BE2C (cell line): ENCODE measurements at regions not wholly inside any gene's neighbourhood (a gene's known extent, or its start where the extent isn't known, plus 50 kb on each side); places are given as distances from the start of the nearest gene placed in this dataset.

ENCODE experiments used
- DNase-seq: peaks from one replicate; pipeline ENCODE4 v3.0.0-alpha.2; 2020
- H3K27me3 ChIP-seq: fragments of 250-450 bp; sonication (Bioruptor Pico); 2 replicates; pipeline ENCODE4 v1.5.1; 2020; ENCODE audit warnings: mild to moderate bottlenecking
- H3K36me3 ChIP-seq: fragments of 250-450 bp; sonication (Bioruptor Pico); 2 replicates; pipeline ENCODE4 v1.5.1; 2020; ENCODE audit warnings: mild to moderate bottlenecking
- H3K4me1 ChIP-seq: fragments of 250-450 bp; sonication (Bioruptor Pico); 2 replicates; pipeline ENCODE4 v1.5.1; 2020
- H3K4me3 ChIP-seq: 2 replicates; pipeline ENCODE4 v1.5.1; 2011; ENCODE audit warnings: low read depth, low read length
- H3K9me3 ChIP-seq: fragments of 250-450 bp; sonication (Bioruptor Pico); 2 replicates; pipeline ENCODE4 v1.5.1; 2020
- TF ChIP-seq, protein P1 (sequence below): IDR thresholded peaks from 2 replicates; pipeline ENCODE4 v1.5.1; 2012; ENCODE audit warnings: mild to moderate bottlenecking, low read depth, low read length

GRCh38 chr13:90565985-90566713 lies 781.3 kb upstream of the MIR17HG start:
- Histone ChIP-seq H3K9me3 (no peaks in the 10 kb centered on the region), H3K27me3 (no peaks in the 10 kb centered on the region), H3K4me3 (no peak overlapping the region), H3K36me3 (no peaks in the 10 kb centered on the region), H3K4me1 (no peaks in the 10 kb centered on the region)
- TF ChIP-seq, protein P1, sequence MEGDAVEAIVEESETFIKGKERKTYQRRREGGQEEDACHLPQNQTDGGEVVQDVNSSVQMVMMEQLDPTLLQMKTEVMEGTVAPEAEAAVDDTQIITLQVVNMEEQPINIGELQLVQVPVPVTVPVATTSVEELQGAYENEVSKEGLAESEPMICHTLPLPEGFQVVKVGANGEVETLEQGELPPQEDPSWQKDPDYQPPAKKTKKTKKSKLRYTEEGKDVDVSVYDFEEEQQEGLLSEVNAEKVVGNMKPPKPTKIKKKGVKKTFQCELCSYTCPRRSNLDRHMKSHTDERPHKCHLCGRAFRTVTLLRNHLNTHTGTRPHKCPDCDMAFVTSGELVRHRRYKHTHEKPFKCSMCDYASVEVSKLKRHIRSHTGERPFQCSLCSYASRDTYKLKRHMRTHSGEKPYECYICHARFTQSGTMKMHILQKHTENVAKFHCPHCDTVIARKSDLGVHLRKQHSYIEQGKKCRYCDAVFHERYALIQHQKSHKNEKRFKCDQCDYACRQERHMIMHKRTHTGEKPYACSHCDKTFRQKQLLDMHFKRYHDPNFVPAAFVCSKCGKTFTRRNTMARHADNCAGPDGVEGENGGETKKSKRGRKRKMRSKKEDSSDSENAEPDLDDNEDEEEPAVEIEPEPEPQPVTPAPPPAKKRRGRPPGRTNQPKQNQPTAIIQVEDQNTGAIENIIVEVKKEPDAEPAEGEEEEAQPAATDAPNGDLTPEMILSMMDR, result no peak
- DNase-seq, result no peak

DNA sequence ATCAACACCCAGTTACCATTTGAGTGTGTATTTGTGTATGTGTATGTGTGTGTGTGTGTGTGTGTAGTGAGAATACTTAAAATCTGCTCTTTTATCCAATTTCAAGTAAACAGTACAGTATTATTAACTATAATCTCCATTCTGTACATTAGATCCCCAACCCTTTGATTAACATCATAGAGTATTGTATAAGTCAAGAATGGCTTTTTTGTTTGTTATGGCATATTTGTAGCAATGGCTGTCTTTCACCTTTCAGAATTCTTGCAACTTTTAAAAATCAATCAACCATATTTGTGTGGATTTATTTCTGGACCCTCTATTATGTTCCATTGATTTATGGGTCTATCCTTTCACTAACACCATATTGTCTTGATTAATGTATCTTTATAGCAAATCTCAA lies 779.3 kb upstream of the MIR17HG start:
- Histone ChIP-seq H3K27me3 (no peaks in the 10 kb centered on the region), H3K4me1 (no peaks in the 10 kb centered on the region), H3K36me3 (no peaks in the 10 kb centered on the region), H3K4me3 (no peak overlapping the region), H3K9me3 (no peaks in the 10 kb centered on the region)
- TF ChIP-seq, protein P1, result no peak
- no peak for DNase-seq

GRCh38 chr13:90576067-90576466 lies 771.4 kb upstream of the MIR17HG start:
- TF ChIP-seq, protein P1, result no peak
- H3K9me3 ChIP-seq, result no peaks in the 10 kb centered on the region

DNA sequence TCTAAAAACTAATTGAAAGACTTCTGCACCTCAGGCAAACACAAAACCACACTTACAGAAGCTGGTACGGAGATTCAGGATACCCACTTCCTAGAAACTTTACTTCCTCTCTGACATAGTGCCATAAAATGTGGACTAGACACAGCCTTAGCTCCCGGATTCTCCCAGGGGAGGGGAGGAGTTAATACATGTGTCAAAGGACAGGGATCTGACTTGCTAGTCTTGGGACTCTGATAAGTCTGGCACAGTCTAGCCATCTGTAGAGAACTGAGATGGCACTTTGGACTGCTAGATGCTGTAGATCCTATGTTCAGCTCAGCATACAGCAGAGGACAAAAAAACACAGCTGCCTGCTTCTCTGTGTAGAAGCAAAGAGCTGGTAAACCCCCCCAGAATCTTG lies 769.8 kb upstream of the MIR17HG start:
- no peaks in the 10 kb centered on the region for H3K36me3 ChIP-seq
- TF ChIP-seq, protein P1, result no peak
- peak; percentile 20 for DNase-seq
- no peaks in the 10 kb centered on the region for H3K27me3 ChIP-seq
- no peaks in the 10 kb centered on the region for H3K4me1 ChIP-seq
- H3K9me3 ChIP-seq, result no peaks in the 10 kb centered on the region
- no peak overlapping the region for H3K4me3 ChIP-seq

More at GRCh38 chr13:90576067-90576466, 771.4 kb upstream of the MIR17HG start:
- no peak for DNase-seq
- no peaks in the 10 kb centered on the region for H3K27me3 ChIP-seq
- no peaks in the 10 kb centered on the region for H3K36me3 ChIP-seq
- H3K4me3 ChIP-seq, result no peak overlapping the region
- H3K4me1 ChIP-seq, result no peaks in the 10 kb centered on the region

GRCh38 chr13:90585392-90585791 lies 762.1 kb upstream of the MIR17HG start:
- H3K27me3 ChIP-seq, result no peaks in the 10 kb centered on the region
- H3K36me3 ChIP-seq, result no peaks in the 10 kb centered on the region
- no peaks in the 10 kb centered on the region for H3K4me1 ChIP-seq
- H3K4me3 ChIP-seq, result no peak overlapping the region
- no peak for DNase-seq
- TF ChIP-seq, protein P1, result no peak
- H3K9me3 ChIP-seq, result no peaks in the 10 kb centered on the region

DNA sequence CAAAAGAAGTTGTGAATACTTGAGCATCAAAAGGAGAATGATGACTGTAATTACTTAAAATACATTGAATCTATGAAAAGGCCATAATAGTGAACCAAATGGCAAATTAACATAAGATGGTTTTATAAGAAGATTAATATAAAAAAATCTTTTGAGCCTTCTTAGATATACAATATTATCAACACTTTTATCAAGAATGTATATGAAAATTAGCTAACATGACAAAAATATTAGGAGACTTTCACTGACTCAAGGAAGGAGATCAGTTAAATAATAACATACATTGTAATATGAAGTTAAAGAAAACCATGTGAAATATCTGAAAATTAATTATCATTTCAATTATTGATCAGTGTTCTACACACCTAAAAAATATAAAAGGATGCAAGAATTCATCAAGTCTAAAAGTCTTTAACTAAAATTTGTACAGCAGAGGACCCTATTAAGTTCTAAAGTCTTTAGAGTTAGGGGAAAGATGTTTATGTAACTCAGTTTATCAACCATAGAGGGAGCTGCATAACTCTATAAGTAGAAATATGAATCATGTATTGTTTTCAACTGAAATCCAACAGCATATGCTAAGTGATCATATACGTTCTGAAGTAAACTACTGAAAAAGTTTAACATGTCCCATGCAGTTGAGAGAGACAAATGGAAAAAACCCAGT lies 756.1 kb upstream of the MIR17HG start:
- Histone ChIP-seq H3K4me1 (no peaks in the 10 kb centered on the region), H3K4me3 (no peak overlapping the region), H3K36me3 (no peaks in the 10 kb centered on the region), H3K9me3 (no peaks in the 10 kb centered on the region), H3K27me3 (no peaks in the 10 kb centered on the region)
- DNase-seq, result no peak
- TF ChIP-seq, protein P1, result no peak
